Left lung (tissue), 4 donors: ENCODE measurements at regions not wholly inside any gene's neighbourhood (a gene's known extent, or its start where the extent isn't known, plus 50 kb on each side); places are given as distances from the start of the nearest gene placed in this dataset.

Experiments
- ATAC-seq: fragments of 200-7000 bp; cut with Tn5 transposase; one replicate; pipeline ENCODE4 v1.9.1; 2020; ENCODE audit warnings: moderate library complexity
- DNase-seq, 4 donors: peaks; one replicate each; pipeline ENCODE4 v3.0.0-alpha.2; 2013 to 2020
- H3K27ac ChIP-seq, 2 donors: fragments of 200-600 bp; sonication (generic) in 1 of 2; one replicate each; pipeline versions ENCODE4 v1.5.0 to v1.8.0; 2020 to 2021
- H3K27me3 ChIP-seq, 2 donors: fragments of 200-600 bp; sonication (generic) in 1 of 2; one replicate each; pipeline versions ENCODE4 v1.5.0 to v1.8.0; 2020 to 2021
- H3K36me3 ChIP-seq, 2 donors: fragments of 200-600 bp; sonication (generic) in 1 of 2; one replicate each; pipeline versions ENCODE4 v1.5.0 to v1.8.0; 2020 to 2021
- H3K4me1 ChIP-seq, 2 donors: fragments of 200-600 bp; one replicate each; pipeline ENCODE4 v1.8.0; 2021
- H3K4me3 ChIP-seq, 2 donors: fragments of 200-600 bp; sonication (generic) in 1 of 2; one replicate each; pipeline versions ENCODE4 v1.5.0 to v1.8.0; 2020 to 2021; ENCODE audit warnings: mild to moderate bottlenecking in 1 of 2
- H3K9me3 ChIP-seq, 2 donors: fragments of 200-600 bp; sonication (generic) in 1 of 2; one replicate each; pipeline versions ENCODE4 v1.5.0 to v1.8.0; 2020 to 2021
- CTCF ChIP-seq, 2 donors: fragments of 200-600 bp; sonication (generic) in 1 of 2; IDR thresholded peaks; one replicate each; pipeline versions ENCODE4 v1.5.0 to v1.8.0; 2021; ENCODE audit warnings: antibody characterized with exemption in 2 of 2
- intact Hi-C, 2 donors: fragments of 100-400 bp; cut with DNase I; formaldehyde crosslinking; loops; one replicate each; pipeline versions ENCODE4 v1.11.2 to v1.14.2; 2022
- donor health status: DM: no; HTN: yes; CAD: no.
- donor health status: DM: no; HTN: no; CAD: no.

GRCh38 chr3:17954801-17955200 lies 212.4 kb upstream of the TBC1D5 start:
- ATAC-seq (no peak), DNase-seq (no peak)
- no peaks in the 10 kb centered on the region for H3K27me3 ChIP-seq
- TF ChIP-seq CTCF (IDR thresholded peaks at IDR 0.05), result no peak
- no peak overlapping the region for H3K4me3 ChIP-seq
- H3K4me1 ChIP-seq, result no peaks in the 10 kb centered on the region
- no peaks in the 10 kb centered on the region for H3K36me3 ChIP-seq
- intact Hi-C loops, result no loop called here
- peaks cover 0 to 11% of the 10 kb centered on the region in 2 donors for H3K9me3 ChIP-seq
- no peak overlapping the region for H3K27ac ChIP-seq

GRCh38 chr3:17951241-17951640 lies 208.8 kb upstream of the TBC1D5 start:
- TF ChIP-seq CTCF (IDR thresholded peaks at IDR 0.05), result no peak
- DNase-seq (peak in 1 of 4 donors; percentile 42), ATAC-seq (no peak)
- no peaks in the 10 kb centered on the region for H3K4me1 ChIP-seq
- no peak overlapping the region for H3K27ac ChIP-seq
- intact Hi-C loops, result no loop called here
- H3K4me3 ChIP-seq, result no peak overlapping the region
- no peaks in the 10 kb centered on the region for H3K27me3 ChIP-seq
- peaks cover 0 to 11% of the 10 kb centered on the region in 2 donors for H3K9me3 ChIP-seq
- no peaks in the 10 kb centered on the region for H3K36me3 ChIP-seq

GRCh38 chr3:17949101-17949500 lies 206.7 kb upstream of the TBC1D5 start:
- no peaks in the 10 kb centered on the region for H3K4me1 ChIP-seq

GRCh38 chr3:17947833-17948232 lies 205.4 kb upstream of the TBC1D5 start:
- Histone ChIP-seq H3K27ac (no peak overlapping the region), H3K36me3 (no peaks in the 10 kb centered on the region), H3K4me1 (no peaks in the 10 kb centered on the region), H3K4me3 (no peak overlapping the region), H3K9me3 (peaks cover 0 to 11% of the 10 kb centered on the region in 2 donors), H3K27me3 (no peaks in the 10 kb centered on the region)
- ATAC-seq (no peak), DNase-seq (no peak)
- TF ChIP-seq CTCF (IDR thresholded peaks at IDR 0.05), result no peak
- intact Hi-C loops, result no loop called here

More at GRCh38 chr3:17949101-17949500, 206.7 kb upstream of the TBC1D5 start:
- H3K9me3 ChIP-seq, result peaks cover 0 to 11% of the 10 kb centered on the region in 2 donors
- intact Hi-C loops, result no loop called here
- H3K27ac ChIP-seq, result no peak overlapping the region
- no peak for DNase-seq
- H3K4me3 ChIP-seq, result no peak overlapping the region
- no peaks in the 10 kb centered on the region for H3K27me3 ChIP-seq
- no peak for TF ChIP-seq CTCF (IDR thresholded peaks at IDR 0.05)
- H3K36me3 ChIP-seq, result no peaks in the 10 kb centered on the region
- no peak for ATAC-seq

- Histone ChIP-seq H3K36me3 (no peaks in the 10 kb centered on the region), H3K27me3 (no peaks in the 10 kb centered on the region), H3K4me1 (no peaks in the 10 kb centered on the region), H3K4me3 (no peak overlapping the region), H3K27ac (no peak overlapping the region), H3K9me3 (peaks cover 0 to 8% of the 10 kb centered on the region in 2 donors)
- ATAC-seq (no peak), DNase-seq (no peak)
- no peak for TF ChIP-seq CTCF (IDR thresholded peaks at IDR 0.05)
- intact Hi-C loops, result no loop called here
Measured at GRCh38 chr3:17946619-17947018, 204.2 kb upstream of the TBC1D5 start.
